ENCODE measurements at regions not wholly inside any gene's neighbourhood (a gene's known extent, or its start where the extent isn't known, plus 50 kb on each side); places are given as distances from the start of the nearest gene placed in this dataset.

DNA sequence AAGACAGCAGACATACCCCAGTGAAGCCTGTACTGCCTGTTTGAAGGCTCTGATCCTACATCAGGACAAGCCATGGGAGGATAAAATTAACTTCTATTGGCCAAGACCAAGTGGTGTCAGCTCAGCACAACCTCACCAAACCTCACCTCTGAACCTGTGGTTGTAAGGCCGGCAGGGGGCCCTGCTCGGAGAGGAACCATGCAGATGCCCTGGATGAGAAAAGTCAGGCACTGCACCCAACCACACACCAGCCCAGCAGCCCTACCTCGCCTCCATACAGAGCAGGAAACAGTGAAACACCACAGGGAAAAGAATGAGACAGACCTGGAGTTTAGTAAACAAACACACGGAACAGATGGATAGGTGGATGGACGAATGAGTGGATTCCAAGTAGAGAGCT is 70.0 kb upstream of the PAX7 start:
- no peak overlapping the region for H3K27ac Mint-ChIP-seq (ENCODE audit: unreplicated experiment)
- H3K36me3 Mint-ChIP-seq (ENCODE audit: low read depth): peaks cover 3% of the 10 kb centered on the region
- DNase-seq (ENCODE audit: low spot score): no peak
- peaks cover 8% of the 10 kb centered on the region for H3K4me1 Mint-ChIP-seq (ENCODE audit: low read depth)
- TF ChIP-seq, protein P1, sequence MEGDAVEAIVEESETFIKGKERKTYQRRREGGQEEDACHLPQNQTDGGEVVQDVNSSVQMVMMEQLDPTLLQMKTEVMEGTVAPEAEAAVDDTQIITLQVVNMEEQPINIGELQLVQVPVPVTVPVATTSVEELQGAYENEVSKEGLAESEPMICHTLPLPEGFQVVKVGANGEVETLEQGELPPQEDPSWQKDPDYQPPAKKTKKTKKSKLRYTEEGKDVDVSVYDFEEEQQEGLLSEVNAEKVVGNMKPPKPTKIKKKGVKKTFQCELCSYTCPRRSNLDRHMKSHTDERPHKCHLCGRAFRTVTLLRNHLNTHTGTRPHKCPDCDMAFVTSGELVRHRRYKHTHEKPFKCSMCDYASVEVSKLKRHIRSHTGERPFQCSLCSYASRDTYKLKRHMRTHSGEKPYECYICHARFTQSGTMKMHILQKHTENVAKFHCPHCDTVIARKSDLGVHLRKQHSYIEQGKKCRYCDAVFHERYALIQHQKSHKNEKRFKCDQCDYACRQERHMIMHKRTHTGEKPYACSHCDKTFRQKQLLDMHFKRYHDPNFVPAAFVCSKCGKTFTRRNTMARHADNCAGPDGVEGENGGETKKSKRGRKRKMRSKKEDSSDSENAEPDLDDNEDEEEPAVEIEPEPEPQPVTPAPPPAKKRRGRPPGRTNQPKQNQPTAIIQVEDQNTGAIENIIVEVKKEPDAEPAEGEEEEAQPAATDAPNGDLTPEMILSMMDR (IDR thresholded peaks at IDR 0.05): no peak
- H3K9me3 Mint-ChIP-seq (ENCODE audit: low read depth): no peaks in the 10 kb centered on the region
- H3K4me3 Mint-ChIP-seq (ENCODE audit: unreplicated experiment): no peak overlapping the region
- H3K27me3 Mint-ChIP-seq (ENCODE audit: low read depth): peaks cover 64% of the 10 kb centered on the region

DNA sequence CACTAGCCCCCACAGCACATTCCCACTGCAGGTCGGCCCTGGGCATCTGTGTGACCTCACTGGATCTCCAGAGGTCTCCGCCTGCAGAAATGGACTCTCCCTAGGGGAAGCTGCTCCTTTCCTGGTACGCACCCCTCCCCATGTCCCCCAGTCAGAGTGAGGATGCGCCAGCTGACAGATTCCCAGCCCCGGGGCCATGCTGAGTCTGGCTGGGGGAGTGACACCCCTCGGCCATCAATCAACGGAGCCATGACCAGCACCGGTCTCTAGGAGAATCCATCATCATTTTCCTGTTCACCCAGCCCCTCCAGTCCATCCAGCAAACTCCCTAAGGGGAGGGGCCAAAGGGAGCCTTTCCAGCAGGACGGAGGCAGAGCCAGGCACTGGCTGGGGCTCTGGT is 68.7 kb upstream of the PAX7 start:
- TF ChIP-seq, protein P1 (IDR thresholded peaks at IDR 0.05): no peak
- H3K9me3 Mint-ChIP-seq (ENCODE audit: low read depth): no peaks in the 10 kb centered on the region
- H3K4me3 Mint-ChIP-seq (ENCODE audit: unreplicated experiment): no peak overlapping the region
- DNase-seq (ENCODE audit: low spot score): no peak
- H3K36me3 Mint-ChIP-seq (ENCODE audit: low read depth): peaks cover 3% of the 10 kb centered on the region
- peaks cover 68% of the 10 kb centered on the region for H3K27me3 Mint-ChIP-seq (ENCODE audit: low read depth)
- H3K4me1 Mint-ChIP-seq (ENCODE audit: low read depth): peaks cover 8% of the 10 kb centered on the region
- H3K27ac Mint-ChIP-seq (ENCODE audit: unreplicated experiment): no peak overlapping the region

DNA sequence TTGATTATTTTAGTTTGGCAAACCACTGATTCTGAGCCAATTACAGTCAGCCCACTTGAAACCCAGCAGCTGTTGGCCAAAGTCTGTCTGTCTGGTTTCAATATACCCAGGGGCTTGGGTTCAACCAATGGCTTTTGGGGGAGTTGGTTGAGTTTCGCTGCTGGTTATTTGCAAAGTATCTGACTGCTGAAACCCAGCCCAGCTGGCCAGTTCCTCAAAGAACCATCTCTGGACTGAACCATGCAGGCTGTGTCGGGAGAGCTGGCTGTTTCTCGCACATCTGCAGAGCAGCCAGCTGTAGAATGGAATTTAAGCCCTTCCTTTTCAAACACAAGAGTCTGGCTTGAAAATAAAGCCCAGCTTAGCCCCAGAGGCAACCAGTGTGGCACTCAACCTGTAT is 66.0 kb upstream of the PAX7 start:
- Mint-ChIP-seq H3K4me3 (ENCODE audit: unreplicated experiment) (no peak overlapping the region), H3K36me3 (ENCODE audit: low read depth) (peaks cover 4% of the 10 kb centered on the region), H3K27ac (ENCODE audit: unreplicated experiment) (no peak overlapping the region), H3K4me1 (ENCODE audit: low read depth) (no peaks in the 10 kb centered on the region), H3K9me3 (ENCODE audit: low read depth) (peaks cover 8% of the 10 kb centered on the region), H3K27me3 (ENCODE audit: low read depth) (peaks cover 53% of the 10 kb centered on the region)
- TF ChIP-seq, protein P1 (IDR thresholded peaks at IDR 0.05): no peak
- no peak for DNase-seq (ENCODE audit: low spot score)

DNA sequence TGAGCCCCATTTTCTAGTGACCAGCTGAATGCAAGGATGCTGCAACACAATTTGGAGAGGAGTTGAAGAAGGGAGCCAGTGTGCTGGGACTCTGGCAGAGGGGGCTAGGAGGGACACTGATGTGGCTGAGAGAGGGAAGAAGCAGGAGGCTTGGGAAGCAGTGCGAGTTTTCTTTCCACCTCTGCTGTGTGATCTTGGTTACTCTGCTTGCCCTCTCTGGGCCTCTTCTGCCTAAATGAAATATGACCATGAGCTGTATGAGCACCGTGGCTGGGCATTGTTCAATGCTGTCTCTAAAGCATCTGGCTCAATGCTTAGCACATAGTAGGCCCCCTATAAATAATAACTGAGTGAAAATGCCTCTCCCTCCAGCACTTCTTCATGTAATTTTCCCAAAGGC is 65.3 kb upstream of the PAX7 start:
- Mint-ChIP-seq H3K27me3 (ENCODE audit: low read depth) (peaks cover 52% of the 10 kb centered on the region), H3K36me3 (ENCODE audit: low read depth) (peaks cover 4% of the 10 kb centered on the region), H3K4me3 (ENCODE audit: unreplicated experiment) (no peak overlapping the region), H3K9me3 (ENCODE audit: low read depth) (peaks cover 8% of the 10 kb centered on the region), H3K27ac (ENCODE audit: unreplicated experiment) (no peak overlapping the region), H3K4me1 (ENCODE audit: low read depth) (no peaks in the 10 kb centered on the region)
- no peak for DNase-seq (ENCODE audit: low spot score)
- TF ChIP-seq, protein P1 (IDR thresholded peaks at IDR 0.05): no peak

DNA sequence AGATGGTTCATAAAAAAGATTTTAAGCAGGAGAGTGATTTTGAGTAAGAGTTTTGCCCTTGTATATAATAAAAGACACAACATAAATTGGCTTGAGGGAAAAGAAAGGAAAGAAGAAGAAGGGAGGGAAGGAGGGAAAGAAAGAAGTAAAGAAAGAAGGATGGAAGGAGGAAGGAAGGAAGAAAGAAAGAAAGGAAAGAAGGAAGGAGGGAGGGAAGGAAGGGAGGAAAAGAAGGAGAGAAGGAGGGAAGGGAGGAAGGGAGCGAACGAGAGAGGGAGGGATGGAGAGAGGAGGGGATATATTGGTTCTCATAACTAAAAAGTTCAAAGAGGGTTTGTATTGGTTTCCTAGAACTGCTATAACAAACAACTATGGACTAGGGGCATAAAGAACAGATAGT is 62.2 kb upstream of the PAX7 start:
- Mint-ChIP-seq H3K4me3 (ENCODE audit: unreplicated experiment) (no peak overlapping the region), H3K36me3 (ENCODE audit: low read depth) (peaks cover 2% of the 10 kb centered on the region), H3K4me1 (ENCODE audit: low read depth) (no peaks in the 10 kb centered on the region), H3K27me3 (ENCODE audit: low read depth) (peaks cover 56% of the 10 kb centered on the region), H3K27ac (ENCODE audit: unreplicated experiment) (no peak overlapping the region), H3K9me3 (ENCODE audit: low read depth) (peaks cover 8% of the 10 kb centered on the region)
- TF ChIP-seq, protein P1 (IDR thresholded peaks at IDR 0.05): no peak
- DNase-seq (ENCODE audit: low spot score): no peak

Measured in chondrocyte (in vitro differentiated cells).